H9 (cell line): ENCODE measurements at regions not wholly inside any gene's neighbourhood (a gene's known extent, or its start where the extent isn't known, plus 50 kb on each side); places are given as distances from the start of the nearest gene placed in this dataset.

ENCODE experiments used
- DNase-seq: peaks from one replicate; pipeline ENCODE4 v3.0.0-alpha.2; 2017
- H2AFZ ChIP-seq: one replicate; pipeline ENCODE4 v1.6.1; 2013; ENCODE audit warnings: mild to moderate bottlenecking, low read length, control low read depth, moderate library complexity
- H2AK5ac ChIP-seq: 2 replicates; pipeline ENCODE4 v1.6.1; 2013; ENCODE audit warnings: low read length, control low read depth, mixed read lengths; ENCODE audit not compliant: insufficient read length
- H2BK120ac ChIP-seq: one replicate; pipeline ENCODE4 v1.6.1; 2013; ENCODE audit warnings: low read depth, mild to moderate bottlenecking, low read length, control low read depth, inconsistent platforms; ENCODE audit not compliant: poor library complexity, severe bottlenecking
- H2BK12ac ChIP-seq: 2 replicates; pipeline ENCODE4 v1.6.1; 2013; ENCODE audit warnings: low read length, control low read depth, mixed read lengths, low read depth; ENCODE audit not compliant: insufficient read length
- H2BK15ac ChIP-seq: 2 replicates; pipeline ENCODE4 v1.6.1; 2013; ENCODE audit warnings: low read depth, low read length, control low read depth
- H2BK20ac ChIP-seq: one replicate; pipeline ENCODE4 v1.6.1; 2013; ENCODE audit warnings: low read depth, mild to moderate bottlenecking, low read length, control low read depth, inconsistent platforms; ENCODE audit not compliant: poor library complexity, severe bottlenecking
- H2BK5ac ChIP-seq: 2 replicates; pipeline ENCODE4 v1.6.1; 2013; ENCODE audit warnings: low read length, control low read depth, mixed read lengths; ENCODE audit not compliant: insufficient read length
- H3K14ac ChIP-seq: 2 replicates; pipeline ENCODE4 v1.6.1; 2013; ENCODE audit warnings: low read length, control low read depth; ENCODE audit not compliant: insufficient read depth
- H3K18ac ChIP-seq: 2 replicates; pipeline ENCODE4 v1.6.1; 2013; ENCODE audit warnings: low read depth, mild to moderate bottlenecking, mixed read lengths, low read length, control low read depth; ENCODE audit not compliant: insufficient read length
- H3K23ac ChIP-seq: 2 replicates; pipeline ENCODE4 v1.6.1; 2013; ENCODE audit warnings: low read length, control low read depth, mixed read lengths, low read depth; ENCODE audit not compliant: insufficient read length
- H3K23me2 ChIP-seq: 2 replicates; pipeline ENCODE4 v1.6.1; 2013; ENCODE audit warnings: low read depth, mild to moderate bottlenecking, mixed read lengths, low read length, control low read depth; ENCODE audit not compliant: insufficient read length, poor library complexity, severe bottlenecking
- H3K27ac ChIP-seq: 2 replicates; pipeline ENCODE4 v1.5.1; 2013; ENCODE audit warnings: low read length, control low read depth, mixed read lengths, low read depth; ENCODE audit not compliant: insufficient read length
- H3K27me3 ChIP-seq: 2 replicates; pipeline ENCODE4 v1.6.1; 2013; ENCODE audit warnings: low read length, control low read depth, inconsistent platforms; ENCODE audit not compliant: insufficient read depth
- H3K4ac ChIP-seq: 2 replicates; pipeline ENCODE4 v1.6.1; 2013; ENCODE audit warnings: low read depth, mild to moderate bottlenecking, control low read depth, inconsistent platforms, low read length, moderate library complexity
- H3K4me1 ChIP-seq: 2 replicates; pipeline ENCODE4 v1.6.1; 2013; ENCODE audit warnings: low read length, control low read depth, inconsistent platforms; ENCODE audit not compliant: insufficient read depth
- H3K4me2 ChIP-seq: 2 replicates; pipeline ENCODE4 v1.6.1; 2013; ENCODE audit warnings: low read length, control low read depth, mixed read lengths; ENCODE audit not compliant: insufficient read length, insufficient read depth
- H3K56ac ChIP-seq: 2 replicates; pipeline ENCODE4 v1.6.1; 2013; ENCODE audit warnings: low read depth, mild to moderate bottlenecking, mixed read lengths, low read length, control low read depth; ENCODE audit not compliant: insufficient read length
- H3K79me1 ChIP-seq: 2 replicates; pipeline ENCODE4 v1.6.1; 2013; ENCODE audit warnings: low read depth, mild to moderate bottlenecking, moderate library complexity, low read length, control low read depth, inconsistent platforms; ENCODE audit not compliant: insufficient read depth, poor library complexity, severe bottlenecking
- H3K79me2 ChIP-seq: 2 replicates; pipeline ENCODE4 v1.6.1; 2013; ENCODE audit warnings: low read length, control low read depth, inconsistent platforms; ENCODE audit not compliant: insufficient read depth
- H3K9ac ChIP-seq: 2 replicates; pipeline ENCODE4 v1.6.1; 2013; ENCODE audit warnings: low read length, control low read depth, mixed read lengths; ENCODE audit not compliant: insufficient read length; ENCODE audit errors: extremely low read depth
- H3K9me3 ChIP-seq: one replicate; pipeline ENCODE4 v1.6.1; 2013; ENCODE audit warnings: low read depth, low read length, inconsistent platforms; ENCODE audit not compliant: control insufficient read depth
- H3T11ph ChIP-seq: one replicate; pipeline ENCODE4 v1.6.1; 2013; ENCODE audit warnings: mild to moderate bottlenecking, low read length, control low read depth, inconsistent platforms
- H4K20me1 ChIP-seq: one replicate; pipeline ENCODE4 v1.6.1; 2013; ENCODE audit not compliant: control insufficient read depth, insufficient read length, insufficient read depth
- H4K5ac ChIP-seq: 2 replicates; pipeline ENCODE4 v1.6.1; 2013; ENCODE audit warnings: low read depth, mild to moderate bottlenecking, mixed read lengths, low read length, control low read depth; ENCODE audit not compliant: insufficient read length
- H4K8ac ChIP-seq: replicated peaks from 2 replicates; pipeline ENCODE4 v1.6.1; 2013; ENCODE audit warnings: low read length, control low read depth, mixed read lengths, low read depth; ENCODE audit not compliant: insufficient read length
- H4K91ac ChIP-seq: 2 replicates; pipeline ENCODE4 v1.6.1; 2013; ENCODE audit warnings: low read depth, mild to moderate bottlenecking, moderate library complexity, mixed read lengths, low read length, control low read depth; ENCODE audit not compliant: insufficient read length
- H3K27ac Mint-ChIP-seq, 3 experiments: 2 replicates in 2 of 3; 3 replicates in 1 of 3; pipeline ENCODE4 v1.8.0; 2020 to 2021; ENCODE audit warnings: mixed read lengths in 3 of 3, mild to moderate bottlenecking in 1 of 3, moderate library complexity in 1 of 3
- H3K27me3 Mint-ChIP-seq: 2 replicates; pipeline ENCODE4 v1.8.0; 2021; ENCODE audit warnings: low read depth, mild to moderate bottlenecking, moderate library complexity, mixed read lengths
- H3K36me3 Mint-ChIP-seq, 3 experiments: 2 replicates in 2 of 3; 3 replicates in 1 of 3; pipeline ENCODE4 v1.8.0; 2020 to 2021; ENCODE audit warnings: low read depth in 3 of 3, mixed read lengths in 3 of 3; ENCODE audit not compliant: insufficient read depth in 1 of 3
- H3K4me1 Mint-ChIP-seq, 2 experiments: 2 replicates each; pipeline ENCODE4 v1.8.0; 2020; ENCODE audit warnings: mixed read lengths in 2 of 2
- H3K4me3 Mint-ChIP-seq, 2 experiments: 2 replicates in 1 of 2; 3 replicates in 1 of 2; pipeline ENCODE4 v1.8.0; 2020 to 2021; ENCODE audit warnings: mild to moderate bottlenecking in 2 of 2, mixed read lengths in 2 of 2, moderate library complexity in 1 of 2
- H3K9me3 Mint-ChIP-seq, 2 experiments: 2 replicates in 1 of 2; 3 replicates in 1 of 2; pipeline ENCODE4 v1.8.0; 2020; ENCODE audit warnings: mild to moderate bottlenecking in 2 of 2, mixed read lengths in 2 of 2, moderate library complexity in 1 of 2
- WGBS: extraction: QIAGEN DNeasy Blood & Tissue Kit; methylation state at CpG from one replicate; pipeline ENCODE4 v1.1.7; 2013; ENCODE audit warnings: missing lambda C conversion rate, low lambda C conversion rate, mixed read lengths; ENCODE audit not compliant: insufficient read length; ENCODE audit errors: extremely low coverage; 5-methylcytosine and 5-hydroxymethylcytosine counted together
- TF ChIP-seq, protein P1 (sequence below): fragments of 200-600 bp; sonication (generic); conservative IDR thresholded peaks from 3 replicates; pipeline ENCODE4 v1.8.0; 2021; ENCODE audit warnings: antibody characterized with exemption, mild to moderate bottlenecking

DNA sequence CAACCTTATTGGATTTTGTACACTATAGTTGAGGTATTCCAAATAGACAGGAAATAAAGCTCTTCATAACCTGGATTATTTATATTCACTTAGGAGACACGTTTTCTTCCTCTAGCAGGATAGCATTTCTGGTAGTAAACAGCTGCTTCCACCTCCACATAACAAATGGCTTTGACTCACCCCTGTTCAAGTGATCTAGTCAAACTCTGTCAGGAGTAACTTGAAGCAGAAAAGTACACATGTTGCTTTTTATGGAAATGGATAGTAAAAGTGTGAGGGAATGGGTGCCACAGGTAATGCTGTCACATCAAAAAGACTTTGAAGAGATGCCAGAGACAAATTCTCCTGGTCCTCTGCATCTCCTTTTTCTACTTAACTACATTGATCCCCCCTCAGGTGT lies 258.7 kb upstream of the SLC7A11 start:
- no peak overlapping the region for H2BK20ac ChIP-seq
- H3K23ac ChIP-seq = no peak overlapping the region
- no peak overlapping the region for H3K4me2 ChIP-seq
- H3K18ac ChIP-seq = no peak overlapping the region
- Mint-ChIP-seq H3K27ac (no peak overlapping the region), H3K4me1 (no peaks in the 10 kb centered on the region; a peak in 1 of 4 replicates), H3K4me3 (no peak overlapping the region), H3K36me3 (peaks cover 8 to 41% (median 18%) of the 10 kb centered on the region in 3 experiments; a peak in 6 of 7 replicates), H3K27me3 (no peaks in the 10 kb centered on the region), H3K9me3 (peaks cover 41 to 55% of the 10 kb centered on the region in 2 experiments)
- H3K9me3 ChIP-seq = no peaks in the 10 kb centered on the region
- H3K56ac ChIP-seq = no peak overlapping the region
- no peak overlapping the region for H2BK120ac ChIP-seq
- no CpG with 5 or more reads among the region's 1 CpG for WGBS
- H3K4ac ChIP-seq = no peak overlapping the region
- H3K9ac ChIP-seq = no peak overlapping the region
- DNase-seq = no peak
- H3K27me3 ChIP-seq = no peaks in the 10 kb centered on the region
- H2BK5ac ChIP-seq = no peak overlapping the region
- H4K20me1 ChIP-seq = no peaks in the 10 kb centered on the region
- H3K79me1 ChIP-seq = no peaks in the 10 kb centered on the region
- H2AK5ac ChIP-seq = no peak overlapping the region
- H3K4me1 ChIP-seq = no peaks in the 10 kb centered on the region
- H4K91ac ChIP-seq = no peak overlapping the region
- H2AFZ ChIP-seq = no peak overlapping the region
- no peak overlapping the region for H3T11ph ChIP-seq
- H3K79me2 ChIP-seq = no peaks in the 10 kb centered on the region
- no peak overlapping the region for H3K14ac ChIP-seq
- TF ChIP-seq, protein P1, sequence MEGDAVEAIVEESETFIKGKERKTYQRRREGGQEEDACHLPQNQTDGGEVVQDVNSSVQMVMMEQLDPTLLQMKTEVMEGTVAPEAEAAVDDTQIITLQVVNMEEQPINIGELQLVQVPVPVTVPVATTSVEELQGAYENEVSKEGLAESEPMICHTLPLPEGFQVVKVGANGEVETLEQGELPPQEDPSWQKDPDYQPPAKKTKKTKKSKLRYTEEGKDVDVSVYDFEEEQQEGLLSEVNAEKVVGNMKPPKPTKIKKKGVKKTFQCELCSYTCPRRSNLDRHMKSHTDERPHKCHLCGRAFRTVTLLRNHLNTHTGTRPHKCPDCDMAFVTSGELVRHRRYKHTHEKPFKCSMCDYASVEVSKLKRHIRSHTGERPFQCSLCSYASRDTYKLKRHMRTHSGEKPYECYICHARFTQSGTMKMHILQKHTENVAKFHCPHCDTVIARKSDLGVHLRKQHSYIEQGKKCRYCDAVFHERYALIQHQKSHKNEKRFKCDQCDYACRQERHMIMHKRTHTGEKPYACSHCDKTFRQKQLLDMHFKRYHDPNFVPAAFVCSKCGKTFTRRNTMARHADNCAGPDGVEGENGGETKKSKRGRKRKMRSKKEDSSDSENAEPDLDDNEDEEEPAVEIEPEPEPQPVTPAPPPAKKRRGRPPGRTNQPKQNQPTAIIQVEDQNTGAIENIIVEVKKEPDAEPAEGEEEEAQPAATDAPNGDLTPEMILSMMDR = no peak
- H2BK15ac ChIP-seq = no peak overlapping the region
- H3K27ac ChIP-seq = no peak overlapping the region
- H3K23me2 ChIP-seq = no peaks in the 10 kb centered on the region
- no peak overlapping the region for H2BK12ac ChIP-seq
- no peak overlapping the region for H4K8ac ChIP-seq
- no peak overlapping the region for H4K5ac ChIP-seq
